HUES64 (cell line): ENCODE measurements at regions not wholly inside any gene's neighbourhood (a gene's known extent, or its start where the extent isn't known, plus 50 kb on each side); places are given as distances from the start of the nearest gene placed in this dataset.

Source experiments
- H3K27ac ChIP-seq: 2 replicates; pipeline ENCODE4 v1.7.0; 2013; ENCODE audit warnings: low read depth, low read length, inconsistent platforms
- H3K27me3 ChIP-seq: 2 replicates; pipeline ENCODE4 v1.6.1; 2013; ENCODE audit warnings: mild to moderate bottlenecking, low read length; ENCODE audit not compliant: insufficient read depth
- H3K36me3 ChIP-seq: 2 replicates; pipeline ENCODE4 v1.6.1; 2013; ENCODE audit warnings: mild to moderate bottlenecking, low read length; ENCODE audit not compliant: insufficient read depth
- H3K4me1 ChIP-seq: 2 replicates; pipeline ENCODE4 v1.6.1; 2013; ENCODE audit warnings: mild to moderate bottlenecking, low read length, moderate library complexity; ENCODE audit not compliant: insufficient read depth
- H3K4me3 ChIP-seq: 2 replicates; pipeline ENCODE4 v1.5.1; 2013; ENCODE audit warnings: mild to moderate bottlenecking, low read length, moderate library complexity
- H3K9ac ChIP-seq: 2 replicates; pipeline ENCODE4 v1.6.1; 2013; ENCODE audit warnings: mild to moderate bottlenecking, low read depth, low read length
- H3K9me3 ChIP-seq: 2 replicates; pipeline ENCODE4 v1.6.1; 2013; ENCODE audit warnings: low read depth, low read length; ENCODE audit not compliant: insufficient read depth
- WGBS: fragments of 150-250, 120-280 bp; methylation state at CpG from one replicate; pipeline ENCODE4 v1.1.7; 2013; ENCODE audit warnings: missing lambda C conversion rate; 5-methylcytosine and 5-hydroxymethylcytosine counted together

GRCh38 chr3:64297563-64297962 lies 72.3 kb upstream of the PRICKLE2 start:
- Histone ChIP-seq H3K9me3 (peaks cover 19% of the 10 kb centered on the region), H3K27ac (no peak overlapping the region), H3K4me3 (no peak overlapping the region), H3K27me3 (no peaks in the 10 kb centered on the region), H3K9ac (no peak overlapping the region), H3K4me1 (no peaks in the 10 kb centered on the region), H3K36me3 (no peaks in the 10 kb centered on the region)
- WGBS = no CpG with 5 or more reads among the region's 1 CpG

GRCh38 chr3:64295594-64295993 lies 70.3 kb upstream of the PRICKLE2 start:
- H3K27me3 ChIP-seq = no peaks in the 10 kb centered on the region
- H3K4me3 ChIP-seq = no peak overlapping the region
- 92% methylated on average over 5 of the region's 5 CpGs for WGBS
- H3K4me1 ChIP-seq = no peaks in the 10 kb centered on the region
- peaks cover 19% of the 10 kb centered on the region for H3K9me3 ChIP-seq
- H3K36me3 ChIP-seq = no peaks in the 10 kb centered on the region
- H3K9ac ChIP-seq = no peak overlapping the region
- H3K27ac ChIP-seq = no peak overlapping the region

DNA sequence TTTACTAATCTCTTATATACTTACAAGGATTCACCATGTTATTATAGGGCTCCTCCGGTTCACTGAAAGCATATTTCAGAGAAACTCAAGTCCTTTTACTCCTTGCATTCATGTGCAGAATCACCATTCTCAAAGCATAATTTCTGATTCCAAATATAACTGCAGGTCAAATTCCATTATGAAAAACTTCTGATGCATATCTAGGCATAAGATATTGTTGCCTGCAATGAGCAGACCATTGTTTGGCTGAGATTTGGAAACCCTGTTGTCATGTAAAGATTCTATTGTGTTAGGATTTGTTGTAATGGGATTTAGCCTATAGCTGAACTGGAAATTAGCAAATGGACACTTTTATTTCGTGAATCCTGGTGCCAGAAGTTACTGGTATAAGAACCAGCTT lies 69.5 kb upstream of the PRICKLE2 start:
- no peaks in the 10 kb centered on the region for H3K36me3 ChIP-seq
- H3K27ac ChIP-seq = no peak overlapping the region
- H3K4me1 ChIP-seq = no peaks in the 10 kb centered on the region
- H3K27me3 ChIP-seq = no peaks in the 10 kb centered on the region
- WGBS = 94% methylated on average over 2 of the region's 2 CpGs
- H3K4me3 ChIP-seq = no peak overlapping the region
- no peak overlapping the region for H3K9ac ChIP-seq
- peaks cover 19% of the 10 kb centered on the region for H3K9me3 ChIP-seq

GRCh38 chr3:64293121-64293520 lies 67.9 kb upstream of the PRICKLE2 start:
- no peaks in the 10 kb centered on the region for H3K36me3 ChIP-seq
- no peak overlapping the region for H3K9ac ChIP-seq
- 95% methylated on average over 9 of the region's 9 CpGs for WGBS
- no peak overlapping the region for H3K4me3 ChIP-seq
- no peak overlapping the region for H3K27ac ChIP-seq
- H3K27me3 ChIP-seq = no peaks in the 10 kb centered on the region
- H3K9me3 ChIP-seq = peaks cover 19% of the 10 kb centered on the region
- no peaks in the 10 kb centered on the region for H3K4me1 ChIP-seq

DNA sequence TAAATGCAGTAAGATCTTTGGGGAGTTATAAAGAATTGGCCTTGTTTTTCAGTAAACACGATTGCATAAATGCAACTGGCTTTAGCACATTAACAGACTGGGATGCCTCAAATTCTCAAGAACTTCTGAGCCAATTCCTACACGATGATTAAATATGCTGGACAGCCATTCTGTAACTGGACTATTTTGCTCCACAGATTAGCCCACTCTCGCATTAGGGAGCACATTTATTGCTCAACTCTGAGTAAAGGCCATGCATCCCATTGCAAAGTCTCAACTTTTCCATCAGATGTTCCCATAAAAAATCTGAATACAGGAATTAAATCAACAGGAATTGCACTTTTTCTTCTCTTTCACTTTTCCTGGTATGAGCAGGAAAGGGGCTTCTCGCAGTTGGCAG lies 66.7 kb upstream of the PRICKLE2 start:
- 92% methylated on average over 4 of the region's 4 CpGs for WGBS
- Histone ChIP-seq H3K4me3 (no peak overlapping the region), H3K27me3 (no peaks in the 10 kb centered on the region), H3K27ac (no peak overlapping the region), H3K9ac (no peak overlapping the region), H3K9me3 (peaks cover 7% of the 10 kb centered on the region), H3K4me1 (no peaks in the 10 kb centered on the region), H3K36me3 (no peaks in the 10 kb centered on the region)

GRCh38 chr3:64291345-64291744 lies 66.1 kb upstream of the PRICKLE2 start:
- no peak overlapping the region for H3K9ac ChIP-seq
- 89% methylated on average over 3 of the region's 3 CpGs for WGBS

DNA sequence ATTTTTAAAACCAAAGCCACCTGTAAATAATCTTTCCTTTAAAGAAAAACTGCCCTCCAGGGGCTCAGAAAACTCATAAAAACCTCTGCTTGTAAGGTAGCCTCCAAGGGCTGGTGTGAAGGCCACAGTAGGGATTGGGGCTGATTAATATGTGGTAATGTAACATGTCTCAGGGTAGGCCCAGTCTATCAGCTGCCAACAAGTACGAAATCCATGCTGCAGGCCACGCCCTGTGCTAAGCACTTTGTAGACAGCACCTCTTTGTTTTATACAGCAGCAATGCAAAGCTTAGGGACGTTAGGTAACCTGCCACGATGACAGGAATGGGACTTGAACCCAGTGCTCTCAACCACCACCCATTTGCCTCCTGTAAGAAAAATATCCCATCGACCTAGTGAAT lies 65.6 kb upstream of the PRICKLE2 start:
- Histone ChIP-seq H3K4me1 (no peaks in the 10 kb centered on the region), H3K36me3 (no peaks in the 10 kb centered on the region), H3K4me3 (no peak overlapping the region), H3K9ac (no peak overlapping the region), H3K9me3 (no peaks in the 10 kb centered on the region), H3K27me3 (no peaks in the 10 kb centered on the region), H3K27ac (no peak overlapping the region)
- 92% methylated on average over 5 of the region's 5 CpGs for WGBS

More at GRCh38 chr3:64291345-64291744, 66.1 kb upstream of the PRICKLE2 start:
- no peaks in the 10 kb centered on the region for H3K4me1 ChIP-seq
- H3K27me3 ChIP-seq = no peaks in the 10 kb centered on the region
- peaks cover under 1% of the 10 kb centered on the region; the same call in 1 of the 2 replicates for H3K9me3 ChIP-seq
- no peak overlapping the region for H3K27ac ChIP-seq
- H3K36me3 ChIP-seq = no peaks in the 10 kb centered on the region
- H3K4me3 ChIP-seq = no peak overlapping the region

DNA sequence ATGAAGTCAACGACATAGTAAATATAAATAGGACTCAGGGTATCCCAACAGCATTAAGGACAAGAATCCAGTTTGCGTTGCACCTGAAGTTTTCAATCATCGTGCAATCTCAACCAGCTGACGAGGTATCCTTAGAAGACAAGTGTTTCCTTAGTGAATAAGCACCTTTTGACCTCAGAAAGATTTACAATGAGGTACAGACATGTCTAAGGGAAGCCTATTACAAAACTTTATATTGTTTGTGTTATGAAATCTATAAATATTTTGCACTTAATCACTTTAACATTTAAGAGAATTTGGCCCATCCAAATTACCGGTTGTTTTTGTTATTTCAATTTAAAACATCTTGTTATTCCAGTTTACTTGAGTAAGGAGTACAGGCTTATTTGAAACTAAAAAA lies 64.9 kb upstream of the PRICKLE2 start:
- H3K4me3 ChIP-seq = no peak overlapping the region
- H3K4me1 ChIP-seq = no peaks in the 10 kb centered on the region
- H3K9ac ChIP-seq = no peak overlapping the region
- no peaks in the 10 kb centered on the region for H3K36me3 ChIP-seq
- WGBS = 96% methylated on average over 4 of the region's 5 CpGs
- H3K27me3 ChIP-seq = no peaks in the 10 kb centered on the region
- H3K9me3 ChIP-seq = no peaks in the 10 kb centered on the region
- H3K27ac ChIP-seq = no peak overlapping the region

DNA sequence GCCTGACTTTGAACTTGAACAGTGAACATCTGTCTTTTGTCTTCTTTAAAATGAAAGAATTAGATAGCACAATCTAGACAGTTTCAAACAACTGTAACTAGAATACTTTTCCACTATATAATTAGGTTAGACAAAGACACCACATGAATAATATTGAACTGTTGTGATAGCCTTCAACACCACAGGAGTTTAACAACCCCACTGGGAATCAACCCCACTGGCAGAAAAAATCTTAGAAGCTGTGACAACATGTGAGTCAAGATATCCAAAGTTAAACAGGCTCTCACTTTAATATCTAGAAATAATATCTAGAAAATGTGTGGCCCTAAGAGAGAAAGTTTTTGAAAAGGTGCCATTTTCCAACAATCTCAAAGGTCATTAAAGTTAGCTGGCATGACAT lies 64.4 kb upstream of the PRICKLE2 start:
- Histone ChIP-seq H3K4me3 (no peak overlapping the region), H3K27me3 (no peaks in the 10 kb centered on the region), H3K27ac (no peak overlapping the region), H3K4me1 (no peaks in the 10 kb centered on the region), H3K9me3 (no peaks in the 10 kb centered on the region), H3K9ac (no peak overlapping the region), H3K36me3 (no peaks in the 10 kb centered on the region)

GRCh38 chr3:64278625-64279024 lies 53.4 kb upstream of the PRICKLE2 start:
- Histone ChIP-seq H3K4me1 (peaks cover 14% of the 10 kb centered on the region; the same call in 1 of the 2 replicates), H3K4me3 (no peak overlapping the region), H3K27me3 (no peaks in the 10 kb centered on the region), H3K27ac (no peak overlapping the region), H3K9ac (no peak overlapping the region), H3K36me3 (no peaks in the 10 kb centered on the region), H3K9me3 (no peaks in the 10 kb centered on the region)
- WGBS = 69% methylated on average over 1 of the region's 5 CpGs

DNA sequence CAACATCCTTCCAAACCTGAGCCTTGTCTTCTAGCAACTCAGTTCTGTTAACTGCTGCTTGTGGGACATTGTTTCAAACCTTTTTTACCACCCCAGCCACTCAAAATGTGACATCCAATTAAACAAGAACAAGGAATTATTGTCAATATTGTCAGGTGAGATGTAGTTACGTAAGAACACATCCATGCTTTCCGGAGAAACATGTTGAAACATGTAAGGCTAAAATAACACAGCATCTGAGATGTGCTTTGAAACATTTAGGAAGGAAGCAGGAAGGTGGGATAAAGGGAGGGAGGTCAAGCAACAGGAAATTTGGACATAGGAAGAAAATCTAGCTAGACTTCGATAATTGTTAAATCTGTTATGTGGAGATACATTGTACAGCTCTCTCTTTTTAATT lies 50.9 kb upstream of the PRICKLE2 start:
- Histone ChIP-seq H3K4me1 (peaks cover 14% of the 10 kb centered on the region; the same call in 1 of the 2 replicates), H3K9ac (no peak overlapping the region), H3K9me3 (peaks cover 3% of the 10 kb centered on the region; the same call in 1 of the 2 replicates), H3K36me3 (no peaks in the 10 kb centered on the region), H3K4me3 (no peak overlapping the region), H3K27me3 (no peaks in the 10 kb centered on the region), H3K27ac (no peak overlapping the region)
- WGBS = 95% methylated on average over 3 of the region's 3 CpGs
